Ascending aorta (tissue), 2 donors: ENCODE measurements at regions not wholly inside any gene's neighbourhood (a gene's known extent, or its start where the extent isn't known, plus 50 kb on each side); places are given as distances from the start of the nearest gene placed in this dataset.

Experiments
- DNase-seq, 2 donors: peaks; one replicate each; pipeline ENCODE4 v3.0.0-alpha.2; 2019; ENCODE audit warnings: low spot score in 2 of 2
- H3K27ac ChIP-seq, 2 donors: fragments of 200-600 bp; sonication (generic); one replicate each; pipeline ENCODE4 v1.5.1; 2016 to 2017; ENCODE audit warnings: mild to moderate bottlenecking in 1 of 2
- H3K27me3 ChIP-seq: fragments of 200-600 bp; sonication (generic); one replicate; pipeline ENCODE4 v1.5.1; 2017
- H3K36me3 ChIP-seq, 2 donors: fragments of 200-600 bp; sonication (generic); one replicate each; pipeline ENCODE4 v1.5.1; 2016
- H3K4me1 ChIP-seq, 2 donors: fragments of 200-600 bp; sonication (generic); one replicate each; pipeline ENCODE4 v1.5.1; 2016 to 2017; ENCODE audit warnings: mild to moderate bottlenecking in 1 of 2
- H3K4me3 ChIP-seq, 2 donors: fragments of 200-600 bp; sonication (generic); one replicate each; pipeline ENCODE4 v1.5.1; 2016 to 2017; ENCODE audit warnings: mild to moderate bottlenecking in 1 of 2
- H3K9me3 ChIP-seq, 2 donors: fragments of 200-600 bp; sonication (generic); one replicate each; pipeline ENCODE4 v1.5.1; 2016
- CTCF ChIP-seq, 3 experiments: fragments of 200-600 bp in 2 of 3; fragments of 450-650 bp in 1 of 3; sonication (generic) in 2 of 3; IDR thresholded peaks; one replicate each; pipeline ENCODE4 v1.5.1; 2016 to 2019; ENCODE audit warnings: antibody characterized with exemption in 3 of 3, mild to moderate bottlenecking in 1 of 3, moderate library complexity in 1 of 3
- intact Hi-C: fragments of 100-400 bp; cut with DNase I; formaldehyde crosslinking; loops from one replicate; pipeline ENCODE4 v1.15.1; 2023

- Histone ChIP-seq H3K27ac (no peak overlapping the region), H3K36me3 (no peaks in the 10 kb centered on the region), H3K27me3 (no peaks in the 10 kb centered on the region), H3K4me3 (no peak overlapping the region), H3K9me3 (peaks cover 0 to 9% of the 10 kb centered on the region in 2 donors), H3K4me1 (no peaks in the 10 kb centered on the region)
- DNase-seq: no peak
- TF ChIP-seq CTCF (IDR thresholded peaks at IDR 0.05): no peak
- intact Hi-C loops: no loop called here
These were observed 598.8 kb downstream of the MAFB start for GRCh38 chr20:40090236-40090635.

GRCh38 chr20:40087496-40087895 lies 601.5 kb downstream of the MAFB start:
- TF ChIP-seq CTCF (IDR thresholded peaks at IDR 0.05): no peak
- Histone ChIP-seq H3K36me3 (no peaks in the 10 kb centered on the region), H3K4me1 (no peaks in the 10 kb centered on the region), H3K4me3 (no peak overlapping the region), H3K27me3 (no peaks in the 10 kb centered on the region), H3K27ac (no peak overlapping the region), H3K9me3 (peaks cover 0 to 9% of the 10 kb centered on the region in 2 donors)
- no peak for DNase-seq
- intact Hi-C loops: no loop called here

GRCh38 chr20:40085513-40085912 lies 603.5 kb downstream of the MAFB start:
- Histone ChIP-seq H3K4me3 (no peak overlapping the region), H3K27me3 (no peaks in the 10 kb centered on the region)

GRCh38 chr20:40082436-40082835 lies 606.6 kb downstream of the MAFB start:
- Histone ChIP-seq H3K27ac (no peak overlapping the region), H3K27me3 (no peaks in the 10 kb centered on the region), H3K4me3 (no peak overlapping the region), H3K9me3 (no peaks in the 10 kb centered on the region), H3K36me3 (no peaks in the 10 kb centered on the region), H3K4me1 (no peaks in the 10 kb centered on the region)
- DNase-seq: no peak
- no peak for TF ChIP-seq CTCF (IDR thresholded peaks at IDR 0.05)
- intact Hi-C loops: no loop called here

More at GRCh38 chr20:40085513-40085912, 603.5 kb downstream of the MAFB start:
- Histone ChIP-seq H3K27ac (no peak overlapping the region), H3K36me3 (no peaks in the 10 kb centered on the region), H3K9me3 (no peaks in the 10 kb centered on the region), H3K4me1 (no peaks in the 10 kb centered on the region)
- no peak for DNase-seq
- no peak for TF ChIP-seq CTCF (IDR thresholded peaks at IDR 0.05)
- intact Hi-C loops: no loop called here

GRCh38 chr20:40081653-40082052 lies 607.4 kb downstream of the MAFB start:
- intact Hi-C loops: no loop called here
- TF ChIP-seq CTCF (IDR thresholded peaks at IDR 0.05): no peak
- Histone ChIP-seq H3K9me3 (no peaks in the 10 kb centered on the region), H3K27ac (no peak overlapping the region), H3K36me3 (no peaks in the 10 kb centered on the region), H3K4me1 (no peaks in the 10 kb centered on the region), H3K27me3 (no peaks in the 10 kb centered on the region), H3K4me3 (no peak overlapping the region)
- DNase-seq: no peak

- no peaks in the 10 kb centered on the region for H3K27me3 ChIP-seq
- no peak for TF ChIP-seq CTCF (IDR thresholded peaks at IDR 0.05)
- intact Hi-C loops: no loop called here
These were observed 608.9 kb downstream of the MAFB start for GRCh38 chr20:40080041-40080652.

More at GRCh38 chr20:40080041-40080652, 608.9 kb downstream of the MAFB start:
- Histone ChIP-seq H3K4me3 (no peak overlapping the region), H3K27ac (no peak overlapping the region), H3K36me3 (no peaks in the 10 kb centered on the region), H3K9me3 (no peaks in the 10 kb centered on the region), H3K4me1 (no peaks in the 10 kb centered on the region)
- no peak for DNase-seq
